H1 (cell line): ENCODE measurements at regions not wholly inside any gene's neighbourhood (a gene's known extent, or its start where the extent isn't known, plus 50 kb on each side); places are given as distances from the start of the nearest gene placed in this dataset.

Experiments used
- POU5F1 ChIP-seq: IDR thresholded peaks from 2 replicates; pipeline ENCODE4 v1.6.1; 2011; ENCODE audit warnings: low read depth, mild to moderate bottlenecking, low read length, moderate library complexity
- TAF1 ChIP-seq: IDR thresholded peaks from 2 replicates; pipeline ENCODE4 v1.6.1; 2011; ENCODE audit warnings: mild to moderate bottlenecking, low read depth, low read length
- YY1 ChIP-seq: IDR thresholded peaks from 2 replicates; pipeline ENCODE4 v1.6.1; 2011; ENCODE audit warnings: low read depth, mild to moderate bottlenecking, low read length
- TF ChIP-seq, protein P1 (sequence below), 3 experiments: IDR thresholded peaks; 1 replicate in 2 of 3; 2 replicates in 1 of 3; pipeline versions ENCODE4 v1.5.1 to v1.6.1; 2011; ENCODE audit warnings: low read length in 3 of 3, mild to moderate bottlenecking in 3 of 3, inconsistent platforms in 2 of 3, low read depth in 1 of 3, moderate library complexity in 1 of 3; ENCODE audit not compliant: insufficient read depth in 1 of 3; ENCODE audit errors: control extremely low read depth in 1 of 3

DNA sequence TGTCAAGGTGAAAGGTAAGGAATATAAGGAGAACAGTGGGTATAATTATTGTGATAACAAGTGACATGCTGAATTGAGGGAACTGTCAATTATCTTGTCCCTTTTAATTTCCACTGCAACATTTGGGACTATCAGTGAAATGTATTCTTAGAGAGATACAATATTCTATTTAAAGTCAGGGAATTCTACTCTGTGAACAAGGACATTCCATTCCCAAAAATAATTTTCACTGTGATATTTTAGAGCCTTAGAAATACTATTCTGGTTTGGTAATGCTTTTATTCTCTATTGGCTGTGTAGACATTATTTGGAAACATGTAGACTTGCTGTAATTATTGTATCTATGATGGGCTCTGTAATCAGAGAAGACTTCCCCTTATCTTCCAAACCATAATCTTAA, 248.0 kb upstream of the PCSK5 start:
- no peak for TF ChIP-seq TAF1
- TF ChIP-seq YY1 = no peak
- TF ChIP-seq, protein P1, sequence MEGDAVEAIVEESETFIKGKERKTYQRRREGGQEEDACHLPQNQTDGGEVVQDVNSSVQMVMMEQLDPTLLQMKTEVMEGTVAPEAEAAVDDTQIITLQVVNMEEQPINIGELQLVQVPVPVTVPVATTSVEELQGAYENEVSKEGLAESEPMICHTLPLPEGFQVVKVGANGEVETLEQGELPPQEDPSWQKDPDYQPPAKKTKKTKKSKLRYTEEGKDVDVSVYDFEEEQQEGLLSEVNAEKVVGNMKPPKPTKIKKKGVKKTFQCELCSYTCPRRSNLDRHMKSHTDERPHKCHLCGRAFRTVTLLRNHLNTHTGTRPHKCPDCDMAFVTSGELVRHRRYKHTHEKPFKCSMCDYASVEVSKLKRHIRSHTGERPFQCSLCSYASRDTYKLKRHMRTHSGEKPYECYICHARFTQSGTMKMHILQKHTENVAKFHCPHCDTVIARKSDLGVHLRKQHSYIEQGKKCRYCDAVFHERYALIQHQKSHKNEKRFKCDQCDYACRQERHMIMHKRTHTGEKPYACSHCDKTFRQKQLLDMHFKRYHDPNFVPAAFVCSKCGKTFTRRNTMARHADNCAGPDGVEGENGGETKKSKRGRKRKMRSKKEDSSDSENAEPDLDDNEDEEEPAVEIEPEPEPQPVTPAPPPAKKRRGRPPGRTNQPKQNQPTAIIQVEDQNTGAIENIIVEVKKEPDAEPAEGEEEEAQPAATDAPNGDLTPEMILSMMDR (IDR thresholded peaks at IDR 0.05; ENCODE audit: control extremely low read depth in 1 of 3, insufficient read depth in 1 of 3, low read depth in 1 of 3, low read length in 3 of 3) = no peak
- no peak for TF ChIP-seq POU5F1
